ENCODE measurements at regions not wholly inside any gene's neighbourhood (a gene's known extent, or its start where the extent isn't known, plus 50 kb on each side); places are given as distances from the start of the nearest gene placed in this dataset.

GRCh38 chr7:18352339-18353255 is 143.0 kb upstream of the HDAC9 start:
- Mint-ChIP-seq H3K27me3 (ENCODE audit: insufficient read depth) (peaks cover 3% of the 10 kb centered on the region), H3K27ac (no peak overlapping the region), H3K36me3 (ENCODE audit: low read depth) (no peaks in the 10 kb centered on the region), H3K4me1 (ENCODE audit: low read depth) (peaks cover 10% of the 10 kb centered on the region), H3K4me3 (no peak overlapping the region), H3K9me3 (no peaks in the 10 kb centered on the region)
- DNase-seq (ENCODE audit: low spot score): no peak
- intact Hi-C loops (cut with micrococcal nuclease): loop anchor here (1.0 to 10.0 kb wide), 4 partner anchors 225 to 1313 kb away; no protein-coding TSS in a partner anchor

- Mint-ChIP-seq H3K27me3 (ENCODE audit: insufficient read depth) (peaks cover 3% of the 10 kb centered on the region), H3K4me1 (ENCODE audit: low read depth) (peaks cover 10% of the 10 kb centered on the region), H3K36me3 (ENCODE audit: low read depth) (no peaks in the 10 kb centered on the region), H3K9me3 (no peaks in the 10 kb centered on the region), H3K27ac (no peak overlapping the region), H3K4me3 (no peak overlapping the region)
- DNase-seq (ENCODE audit: low spot score): no peak
- intact Hi-C loops (cut with micrococcal nuclease): loop anchor here (5.0 to 10.0 kb wide), 3 partner anchors 224 to 1091 kb away; no protein-coding TSS in a partner anchor
Measured at GRCh38 chr7:18353339-18353738, 142.2 kb upstream of the HDAC9 start.

- Mint-ChIP-seq H3K4me1 (ENCODE audit: low read depth) (peaks cover 10% of the 10 kb centered on the region), H3K36me3 (ENCODE audit: low read depth) (no peaks in the 10 kb centered on the region), H3K27ac (no peak overlapping the region), H3K4me3 (no peak overlapping the region), H3K27me3 (ENCODE audit: insufficient read depth) (no peaks in the 10 kb centered on the region), H3K9me3 (no peaks in the 10 kb centered on the region)
- intact Hi-C loops (cut with micrococcal nuclease): loop anchor here (5.0 to 10.0 kb wide), 3 partner anchors 223 to 1090 kb away; no protein-coding TSS in a partner anchor
- DNase-seq (ENCODE audit: low spot score): no peak
Measured at GRCh38 chr7:18354108-18355085, 141.2 kb upstream of the HDAC9 start.

GRCh38 chr7:18356191-18356645 is 139.3 kb upstream of the HDAC9 start:
- Mint-ChIP-seq H3K4me1 (ENCODE audit: low read depth) (peaks cover 10% of the 10 kb centered on the region), H3K36me3 (ENCODE audit: low read depth) (no peaks in the 10 kb centered on the region), H3K9me3 (no peaks in the 10 kb centered on the region), H3K27ac (no peak overlapping the region), H3K4me3 (no peak overlapping the region), H3K27me3 (ENCODE audit: insufficient read depth) (no peaks in the 10 kb centered on the region)
- intact Hi-C loops (cut with micrococcal nuclease): loop anchor here (1.0 to 10.0 kb wide), 3 partner anchors 310 to 1352 kb away; no protein-coding TSS in a partner anchor
- DNase-seq (ENCODE audit: low spot score): no peak

- no peaks in the 10 kb centered on the region for H3K27me3 Mint-ChIP-seq (ENCODE audit: insufficient read depth)
- no peaks in the 10 kb centered on the region for H3K36me3 Mint-ChIP-seq (ENCODE audit: low read depth)
- H3K9me3 Mint-ChIP-seq: no peaks in the 10 kb centered on the region
- no peak overlapping the region for H3K27ac Mint-ChIP-seq
- peaks cover 10% of the 10 kb centered on the region for H3K4me1 Mint-ChIP-seq (ENCODE audit: low read depth)
- intact Hi-C loops (cut with micrococcal nuclease): loop anchor here (10.0 kb wide), 1 partner anchor 1087 kb away; no protein-coding TSS in a partner anchor
- DNase-seq (ENCODE audit: low spot score): no peak
- H3K4me3 Mint-ChIP-seq: no peak overlapping the region
Measured at GRCh38 chr7:18357691-18358090, 137.9 kb upstream of the HDAC9 start.

- no peaks in the 10 kb centered on the region for H3K9me3 Mint-ChIP-seq
- H3K4me1 Mint-ChIP-seq (ENCODE audit: low read depth): no peaks in the 10 kb centered on the region
Measured at GRCh38 chr7:18361756-18362155, 133.8 kb upstream of the HDAC9 start.

GRCh38 chr7:18363751-18364380 is 131.7 kb upstream of the HDAC9 start:
- intact Hi-C loops (cut with micrococcal nuclease): no loop called here
- no peaks in the 10 kb centered on the region for H3K9me3 Mint-ChIP-seq

More at GRCh38 chr7:18361756-18362155, 133.8 kb upstream of the HDAC9 start:
- DNase-seq (ENCODE audit: low spot score): no peak
- intact Hi-C loops (cut with micrococcal nuclease): no loop called here
- no peak overlapping the region for H3K27ac Mint-ChIP-seq
- H3K27me3 Mint-ChIP-seq (ENCODE audit: insufficient read depth): no peaks in the 10 kb centered on the region
- no peaks in the 10 kb centered on the region for H3K36me3 Mint-ChIP-seq (ENCODE audit: low read depth)
- H3K4me3 Mint-ChIP-seq: no peak overlapping the region

GRCh38 chr7:18364396-18364795 is 131.2 kb upstream of the HDAC9 start:
- Mint-ChIP-seq H3K9me3 (no peaks in the 10 kb centered on the region), H3K27me3 (ENCODE audit: insufficient read depth) (no peaks in the 10 kb centered on the region), H3K36me3 (ENCODE audit: low read depth) (no peaks in the 10 kb centered on the region), H3K27ac (no peak overlapping the region), H3K4me3 (no peak overlapping the region), H3K4me1 (ENCODE audit: low read depth) (no peaks in the 10 kb centered on the region)
- intact Hi-C loops (cut with micrococcal nuclease): no loop called here
- DNase-seq (ENCODE audit: low spot score): no peak

More at GRCh38 chr7:18363751-18364380, 131.7 kb upstream of the HDAC9 start:
- H3K27me3 Mint-ChIP-seq (ENCODE audit: insufficient read depth): no peaks in the 10 kb centered on the region
- H3K27ac Mint-ChIP-seq: no peak overlapping the region
- no peaks in the 10 kb centered on the region for H3K36me3 Mint-ChIP-seq (ENCODE audit: low read depth)
- no peak overlapping the region for H3K4me3 Mint-ChIP-seq
- DNase-seq (ENCODE audit: low spot score): no peak
- no peaks in the 10 kb centered on the region for H3K4me1 Mint-ChIP-seq (ENCODE audit: low read depth)

- no peaks in the 10 kb centered on the region for H3K27me3 Mint-ChIP-seq (ENCODE audit: insufficient read depth)
Measured at GRCh38 chr7:18366394-18366793, 129.2 kb upstream of the HDAC9 start.

GRCh38 chr7:18369011-18369410 is 126.5 kb upstream of the HDAC9 start:
- no peak overlapping the region for H3K27ac Mint-ChIP-seq

More at GRCh38 chr7:18366394-18366793, 129.2 kb upstream of the HDAC9 start:
- DNase-seq (ENCODE audit: low spot score): no peak
- Mint-ChIP-seq H3K4me1 (ENCODE audit: low read depth) (no peaks in the 10 kb centered on the region), H3K4me3 (no peak overlapping the region), H3K36me3 (ENCODE audit: low read depth) (no peaks in the 10 kb centered on the region), H3K9me3 (no peaks in the 10 kb centered on the region), H3K27ac (no peak overlapping the region)
- intact Hi-C loops (cut with micrococcal nuclease): no loop called here

GRCh38 chr7:18370633-18371032 is 124.9 kb upstream of the HDAC9 start:
- no peak overlapping the region for H3K4me3 Mint-ChIP-seq
- H3K4me1 Mint-ChIP-seq (ENCODE audit: low read depth): no peaks in the 10 kb centered on the region
- intact Hi-C loops (cut with micrococcal nuclease): no loop called here
- no peak overlapping the region for H3K27ac Mint-ChIP-seq
- no peaks in the 10 kb centered on the region for H3K9me3 Mint-ChIP-seq
- H3K36me3 Mint-ChIP-seq (ENCODE audit: low read depth): no peaks in the 10 kb centered on the region
- DNase-seq (ENCODE audit: low spot score): no peak
- no peaks in the 10 kb centered on the region for H3K27me3 Mint-ChIP-seq (ENCODE audit: insufficient read depth)

More at GRCh38 chr7:18369011-18369410, 126.5 kb upstream of the HDAC9 start:
- intact Hi-C loops (cut with micrococcal nuclease): no loop called here
- no peak for DNase-seq (ENCODE audit: low spot score)
- H3K27me3 Mint-ChIP-seq (ENCODE audit: insufficient read depth): no peaks in the 10 kb centered on the region
- no peaks in the 10 kb centered on the region for H3K36me3 Mint-ChIP-seq (ENCODE audit: low read depth)
- no peaks in the 10 kb centered on the region for H3K4me1 Mint-ChIP-seq (ENCODE audit: low read depth)
- H3K4me3 Mint-ChIP-seq: no peak overlapping the region
- no peaks in the 10 kb centered on the region for H3K9me3 Mint-ChIP-seq

GRCh38 chr7:18378989-18379605 is 116.5 kb upstream of the HDAC9 start:
- no peaks in the 10 kb centered on the region for H3K36me3 Mint-ChIP-seq (ENCODE audit: low read depth)
- DNase-seq (ENCODE audit: low spot score): no peak
- H3K27me3 Mint-ChIP-seq (ENCODE audit: insufficient read depth): no peaks in the 10 kb centered on the region

More at GRCh38 chr7:18378989-18379605, 116.5 kb upstream of the HDAC9 start:
- H3K27ac Mint-ChIP-seq: no peak overlapping the region
- no peaks in the 10 kb centered on the region for H3K4me1 Mint-ChIP-seq (ENCODE audit: low read depth)
- no peaks in the 10 kb centered on the region for H3K9me3 Mint-ChIP-seq
- no peak overlapping the region for H3K4me3 Mint-ChIP-seq
- intact Hi-C loops (cut with micrococcal nuclease): no loop called here
